NCI-H1092 (cell line): ENCODE measurements at regions not wholly inside any gene's neighbourhood (a gene's known extent, or its start where the extent isn't known, plus 50 kb on each side); places are given as distances from the start of the nearest gene placed in this dataset.

Source experiments
- DNase-seq: peaks from one replicate; lab custom pipeline; 2025; lab: John Stamatoyannopoulos, UW

DNA sequence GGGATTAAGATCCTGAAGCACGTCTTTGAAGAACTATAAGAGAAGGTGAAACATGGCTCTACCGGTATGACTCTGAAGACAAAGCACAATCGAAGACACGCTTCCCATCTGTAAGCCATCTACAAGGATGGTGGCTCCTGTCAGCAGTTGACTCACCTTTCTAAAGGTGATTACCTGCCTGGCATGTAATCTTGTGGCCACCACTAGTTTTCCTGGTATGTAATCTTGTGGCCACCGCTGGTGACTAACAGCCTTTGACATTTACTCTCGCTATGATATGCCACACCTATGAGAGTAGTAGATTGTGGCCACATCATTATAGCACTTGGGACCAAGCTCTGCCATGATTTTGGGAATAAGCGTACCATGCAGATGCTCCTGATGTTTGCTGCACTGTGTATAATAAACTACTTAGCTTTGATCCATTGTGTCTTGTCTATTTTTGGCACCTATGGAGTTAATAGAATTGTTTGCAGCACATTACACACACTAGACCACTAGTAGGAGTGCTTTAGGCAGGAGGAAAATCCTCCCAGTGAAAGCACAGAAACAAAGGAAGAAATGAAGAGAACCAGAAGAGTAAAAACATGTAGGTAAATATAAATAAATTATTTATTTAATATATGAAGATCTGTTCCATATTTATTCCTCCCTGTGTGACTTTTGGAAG, 59.8 kb downstream of the VAX1 start:
- DNase-seq: no peak

DNA sequence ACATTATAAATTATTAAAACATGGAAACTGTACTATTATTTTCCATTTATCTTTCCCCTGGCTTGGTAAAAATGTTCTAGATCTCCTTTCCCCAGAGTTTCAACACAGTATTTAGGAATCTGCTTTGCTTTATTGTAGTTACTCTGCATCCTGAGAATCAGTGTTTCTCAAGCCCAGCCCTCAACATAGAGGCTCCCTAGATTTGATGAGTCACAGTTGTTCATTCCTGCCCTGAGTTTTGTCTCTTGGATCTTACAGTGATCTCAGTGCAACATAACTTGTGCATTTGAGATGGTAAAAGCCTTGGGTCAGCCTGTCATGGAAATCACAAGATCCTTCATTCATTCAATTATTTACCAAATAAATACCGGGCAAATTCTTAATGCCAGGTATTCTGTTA, 63.0 kb downstream of the VAX1 start:
- no peak for DNase-seq

DNA sequence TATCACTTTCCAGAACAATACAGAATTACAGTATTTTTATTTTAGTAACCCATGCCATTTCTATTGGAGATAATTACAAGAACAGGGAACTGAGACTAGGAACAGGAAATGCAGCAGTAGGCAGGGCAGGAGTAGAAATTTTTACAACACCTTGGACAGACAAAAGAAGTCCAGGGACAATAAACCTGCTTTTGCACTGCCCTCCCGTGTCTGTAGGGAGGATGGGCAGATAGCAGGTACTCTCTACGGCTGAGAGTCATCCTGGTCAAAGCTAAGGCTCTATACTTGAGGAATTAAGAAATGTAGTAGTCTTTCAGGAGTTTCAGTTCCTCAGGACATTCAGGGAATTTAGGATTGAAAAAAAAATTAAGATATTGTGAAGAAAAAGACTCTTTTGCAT, 63.4 kb downstream of the VAX1 start:
- DNase-seq: peak; percentile 16

DNA sequence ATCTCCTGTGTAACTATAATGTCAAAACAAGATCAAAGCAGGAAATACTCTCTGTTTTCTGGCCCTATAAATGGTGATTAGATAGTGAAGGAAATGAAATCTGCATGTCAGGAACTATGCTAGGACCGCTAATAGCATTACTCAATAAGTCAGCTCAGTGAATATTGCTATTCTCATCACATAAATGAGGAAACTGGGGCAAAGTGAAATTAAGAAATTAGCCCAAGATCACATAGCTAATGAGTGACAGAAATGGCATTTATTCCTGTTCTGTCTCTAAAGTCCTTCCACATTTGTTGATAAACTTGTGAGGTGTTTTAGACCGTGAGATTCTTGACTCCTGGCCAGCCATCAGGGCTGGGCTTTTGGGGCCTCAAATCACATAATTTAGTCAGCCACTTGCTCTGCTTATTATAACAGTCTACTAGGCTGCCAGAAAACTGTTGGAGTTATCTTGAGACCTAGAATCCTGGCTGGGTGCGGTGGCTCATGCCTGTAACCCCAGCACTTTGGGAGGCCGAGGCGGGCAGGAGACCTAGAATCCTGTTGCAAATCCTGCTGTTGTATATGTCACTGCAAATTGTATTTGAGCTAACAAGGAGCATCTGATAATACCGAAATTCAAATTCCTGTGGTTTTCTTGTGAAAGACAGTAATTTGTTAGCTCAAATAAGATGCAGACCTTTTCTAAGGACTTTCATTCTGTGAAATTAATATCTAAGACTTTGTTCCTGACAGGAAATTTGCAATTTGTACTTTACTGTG, 66.5 kb upstream of the SHTN1 start:
- no peak for DNase-seq
